ENCODE measurements at regions not wholly inside any gene's neighbourhood (a gene's known extent, or its start where the extent isn't known, plus 50 kb on each side); places are given as distances from the start of the nearest gene placed in this dataset.

DNA sequence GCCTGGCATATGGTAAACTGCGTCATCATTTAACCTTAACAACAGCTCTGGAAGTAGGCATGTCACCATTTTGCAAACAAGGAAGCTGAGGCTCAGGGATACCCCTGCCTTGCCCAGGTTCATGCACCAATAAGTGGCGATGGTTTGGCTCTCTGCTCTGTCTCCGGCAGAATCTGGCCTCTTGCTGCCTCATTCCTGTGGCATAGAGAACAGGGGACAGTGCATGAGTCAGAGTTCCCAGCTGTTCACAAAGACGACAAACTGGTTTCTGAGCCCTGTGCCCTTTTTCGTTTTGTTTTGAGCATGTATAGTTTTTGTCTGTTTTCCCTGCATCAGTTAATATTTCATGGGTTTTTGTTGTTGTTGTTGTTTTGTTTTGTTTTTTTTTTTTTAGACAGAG is 236.8 kb downstream of the OPA1 start:
- peak; percentile 70 for DNase-seq

DNA sequence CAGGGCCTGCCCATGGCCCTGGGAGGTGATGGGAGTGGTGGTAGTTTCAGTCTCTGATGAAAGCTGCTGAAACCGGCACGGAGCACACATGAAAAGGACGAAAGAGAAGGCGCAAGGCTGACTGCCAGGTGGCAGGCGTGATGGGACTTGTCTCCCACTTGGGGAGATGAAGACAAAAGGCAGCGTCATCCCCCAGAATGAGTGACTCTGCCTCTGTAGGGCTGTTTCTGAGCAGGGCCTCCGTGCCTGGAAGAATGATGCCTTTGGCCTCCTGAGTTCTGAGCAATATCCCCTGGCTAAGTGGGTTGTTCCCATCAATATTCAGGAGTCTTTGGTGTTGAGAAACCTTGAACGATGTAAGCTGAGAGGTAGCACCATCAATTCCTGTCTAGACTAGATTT is 237.8 kb downstream of the OPA1 start:
- peak; percentile 99 for DNase-seq

DNA sequence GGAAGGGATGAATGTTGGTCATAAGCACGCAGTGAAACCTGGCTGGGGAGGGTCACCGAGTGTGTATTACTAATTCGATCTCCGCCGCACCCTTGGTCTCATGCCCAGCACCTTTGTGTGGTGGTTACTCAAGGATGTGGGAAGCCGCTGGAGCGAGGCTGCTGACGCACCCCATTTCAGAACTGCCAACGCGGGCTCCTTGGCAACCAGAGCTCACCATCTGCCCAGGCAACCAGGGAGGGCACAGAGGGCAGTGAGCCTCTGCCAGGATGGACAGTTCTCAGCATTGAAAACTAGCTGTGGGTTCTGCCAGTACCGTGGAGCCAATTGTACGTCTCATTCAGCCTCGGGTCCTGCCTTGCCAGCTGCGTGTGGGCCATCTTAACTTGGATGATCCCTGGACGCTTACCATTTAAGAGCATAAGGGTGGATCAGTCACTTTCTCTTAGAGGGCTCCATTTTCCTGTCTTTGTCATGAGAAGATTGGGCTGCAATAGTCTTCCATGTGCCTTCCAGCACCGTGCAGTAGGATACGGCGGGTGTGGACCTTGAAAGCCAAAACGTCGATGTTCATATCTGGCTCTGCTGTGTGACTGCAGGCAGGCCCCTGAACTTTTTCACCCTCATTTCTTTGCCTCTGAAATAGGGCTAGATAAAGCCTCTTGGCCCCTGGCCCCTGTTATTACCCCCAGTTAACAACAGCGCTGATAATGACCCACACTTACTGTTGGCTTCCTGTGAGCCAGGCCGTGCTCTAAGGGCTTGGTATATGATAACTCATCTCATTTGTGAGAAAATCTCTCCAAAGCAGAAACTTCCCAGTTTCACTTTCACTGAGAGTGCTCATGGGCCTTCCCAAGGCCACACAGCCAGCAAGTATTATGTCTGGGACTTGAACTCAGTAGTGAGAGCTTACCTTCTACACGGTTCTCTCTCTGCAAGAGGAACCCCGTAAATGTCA is 238.8 kb downstream of the OPA1 start:
- DNase-seq, result peak; percentile 98

DNA sequence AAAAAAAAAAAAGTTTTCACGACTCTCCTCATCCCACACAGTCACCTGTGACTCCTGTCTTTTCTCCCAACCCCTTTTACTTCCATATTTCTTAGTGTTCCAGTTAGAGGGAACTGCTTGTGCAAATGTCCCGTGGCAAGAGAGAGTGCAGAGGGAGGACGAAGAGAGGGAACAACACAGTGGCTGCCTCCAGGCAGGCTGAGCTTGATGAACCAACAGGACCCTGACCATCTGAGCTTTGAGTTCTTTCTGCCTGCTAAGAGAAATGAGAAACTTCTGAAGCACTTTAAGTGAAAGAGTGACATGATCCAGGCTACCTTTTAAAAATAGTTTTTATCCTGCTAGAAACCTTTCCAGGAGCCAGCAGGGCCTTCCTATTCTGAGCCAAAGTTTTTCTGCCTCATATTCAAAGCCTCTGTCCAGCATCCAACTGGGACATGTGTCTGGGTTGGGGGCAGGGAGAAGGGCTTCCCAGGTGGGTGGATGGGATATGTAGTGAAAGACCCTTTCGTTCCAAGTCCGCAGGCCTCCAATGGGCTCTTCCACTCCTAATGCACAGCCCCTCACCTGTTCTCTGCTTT is 239.9 kb downstream of the OPA1 start:
- DNase-seq, result no peak

DNA sequence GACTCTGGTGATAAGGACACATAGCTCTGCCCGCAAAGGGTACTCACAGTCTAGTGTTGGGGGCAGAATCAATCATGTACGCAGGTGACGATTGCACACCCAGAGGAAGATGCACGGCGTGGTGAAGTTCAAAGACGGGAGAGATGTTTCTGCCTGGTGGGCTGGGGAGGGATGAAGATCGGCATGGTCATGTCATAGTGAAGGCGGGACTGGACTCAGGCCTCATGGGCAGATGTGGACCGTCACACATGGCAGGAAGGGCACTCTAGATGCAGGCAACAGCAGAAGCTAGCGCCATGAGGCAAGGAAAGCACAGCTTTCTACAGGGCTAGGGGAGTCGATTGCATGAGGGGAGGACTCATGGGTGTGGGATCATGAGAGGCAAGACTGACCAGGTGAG is 240.6 kb downstream of the OPA1 start:
- no peak for DNase-seq

DNA sequence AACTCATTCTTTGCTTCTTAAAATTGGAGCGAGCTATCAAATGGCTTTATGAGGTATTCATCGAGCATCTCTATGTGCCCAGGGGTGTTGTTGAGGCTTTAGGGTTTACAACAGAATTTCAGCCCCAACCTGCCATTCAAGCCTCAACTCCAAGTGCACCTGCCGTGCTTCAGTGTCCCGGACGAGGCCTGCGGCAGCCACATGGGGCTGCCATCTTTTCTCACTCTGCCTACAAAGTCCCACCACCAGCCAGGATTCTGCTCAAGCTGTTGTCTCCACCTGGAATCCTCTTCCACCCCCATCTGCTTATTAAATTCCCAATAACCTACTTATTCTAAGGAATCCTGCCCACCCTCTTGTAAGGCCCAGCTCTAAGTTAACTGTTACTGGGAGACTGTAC is 242.4 kb downstream of the OPA1 start:
- no peak for DNase-seq

DNA sequence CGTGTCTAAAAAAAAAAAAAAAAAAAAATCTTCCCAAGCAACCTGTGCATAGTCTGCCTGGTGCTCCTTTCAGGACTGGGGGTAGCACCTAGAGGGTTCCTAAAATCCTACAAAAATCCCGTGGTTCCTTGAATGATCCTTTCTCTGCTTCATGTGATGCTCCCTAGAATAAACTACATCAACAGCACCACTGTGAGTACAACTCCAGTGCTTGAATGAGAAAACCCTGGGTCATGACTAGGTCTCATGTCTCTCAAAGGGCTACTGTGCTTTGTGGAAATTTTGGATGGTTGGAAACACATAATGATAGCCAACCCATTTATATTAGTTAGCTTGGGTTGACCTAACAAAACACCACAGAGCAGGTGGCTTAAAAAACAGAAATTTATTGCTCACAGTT is 243.5 kb downstream of the OPA1 start:
- no peak for DNase-seq

DNA sequence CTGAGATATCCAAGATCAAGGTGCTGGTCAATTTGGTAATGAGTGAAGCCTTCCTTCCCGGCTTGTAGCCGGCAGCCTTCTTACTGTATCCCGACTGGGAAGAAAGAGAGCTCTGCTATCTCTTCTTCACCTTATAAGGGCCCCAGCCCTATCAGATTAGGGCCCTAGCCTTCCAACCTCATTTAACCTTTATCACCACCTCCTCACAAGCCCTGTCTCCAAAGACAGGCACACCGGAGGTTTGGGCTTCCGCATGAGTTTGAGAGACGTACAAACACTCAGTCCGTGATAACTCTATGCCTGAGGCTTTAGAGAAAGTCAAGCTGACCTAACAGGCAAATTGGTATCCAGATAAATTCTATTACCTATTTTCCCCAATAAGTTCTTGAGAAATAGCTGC is 243.9 kb downstream of the OPA1 start:
- no peak for DNase-seq

DNA sequence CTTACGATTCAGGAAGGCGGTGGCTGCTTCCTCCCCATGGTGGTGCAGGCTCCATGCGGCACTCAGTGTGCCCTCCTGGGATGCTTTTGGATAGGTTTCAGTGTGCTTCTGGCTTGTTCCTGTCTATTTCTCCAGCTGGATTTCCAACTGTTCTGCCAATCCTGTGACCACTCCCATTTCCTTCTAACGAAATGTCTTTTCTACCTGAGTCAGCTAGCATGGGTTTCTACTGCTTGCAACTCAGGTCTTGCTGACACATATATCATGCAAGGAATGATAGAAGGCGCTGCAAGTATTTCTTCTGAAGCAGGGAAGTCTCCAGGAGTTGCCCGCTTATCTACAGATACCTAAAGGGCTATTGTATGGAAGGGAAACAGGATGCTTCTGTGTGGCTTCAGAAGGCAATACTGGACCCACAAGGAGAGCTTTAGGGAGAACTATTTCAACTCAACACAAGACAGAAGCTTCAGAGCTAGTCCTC is 244.4 kb downstream of the OPA1 start:
- no peak for DNase-seq

DNA sequence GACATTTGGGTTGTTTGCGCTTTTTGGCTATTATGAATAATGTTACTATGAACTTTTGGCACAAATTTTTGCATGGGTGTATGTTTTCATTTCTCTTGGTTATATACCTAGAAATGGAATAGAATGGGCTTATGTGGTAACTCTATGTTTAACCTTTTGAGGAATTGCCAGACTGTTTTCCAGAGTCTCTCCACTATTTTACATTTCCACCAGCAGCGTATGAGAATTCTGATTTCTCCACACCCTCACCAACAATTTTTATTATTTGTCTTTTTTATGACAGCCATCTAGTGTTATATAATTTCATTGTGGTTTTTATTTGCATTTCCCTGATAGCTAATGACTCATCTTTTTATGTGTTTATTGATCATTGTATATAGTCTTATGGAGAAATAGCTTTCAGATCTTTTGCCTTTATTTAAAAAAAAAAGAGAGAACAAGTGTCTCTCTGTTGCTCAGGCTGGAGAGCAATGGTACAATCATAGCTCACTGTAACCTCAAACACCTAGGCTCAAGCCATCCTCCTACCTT is 247.2 kb downstream of the OPA1 start:
- no peak for DNase-seq

DNA sequence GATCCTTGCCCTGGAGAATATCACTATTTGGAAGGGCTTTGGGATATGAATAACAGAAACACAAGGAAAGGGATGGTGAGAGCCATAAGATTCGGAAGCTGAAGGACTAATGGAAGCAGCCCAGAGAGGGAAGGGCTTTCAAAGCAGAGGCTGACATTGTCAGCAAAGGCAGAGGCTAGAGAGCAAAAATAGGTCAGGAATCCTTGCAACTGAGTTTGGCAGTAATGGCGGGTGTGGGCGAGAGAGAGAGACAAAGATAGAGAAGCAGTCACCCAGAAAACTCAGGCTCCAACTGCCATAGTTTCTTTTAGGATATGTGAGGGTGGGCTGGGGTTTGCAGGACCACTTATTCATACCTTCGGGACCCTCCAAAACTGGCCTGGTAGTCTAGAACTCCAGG is 248.6 kb downstream of the OPA1 start:
- DNase-seq, result no peak

DNA sequence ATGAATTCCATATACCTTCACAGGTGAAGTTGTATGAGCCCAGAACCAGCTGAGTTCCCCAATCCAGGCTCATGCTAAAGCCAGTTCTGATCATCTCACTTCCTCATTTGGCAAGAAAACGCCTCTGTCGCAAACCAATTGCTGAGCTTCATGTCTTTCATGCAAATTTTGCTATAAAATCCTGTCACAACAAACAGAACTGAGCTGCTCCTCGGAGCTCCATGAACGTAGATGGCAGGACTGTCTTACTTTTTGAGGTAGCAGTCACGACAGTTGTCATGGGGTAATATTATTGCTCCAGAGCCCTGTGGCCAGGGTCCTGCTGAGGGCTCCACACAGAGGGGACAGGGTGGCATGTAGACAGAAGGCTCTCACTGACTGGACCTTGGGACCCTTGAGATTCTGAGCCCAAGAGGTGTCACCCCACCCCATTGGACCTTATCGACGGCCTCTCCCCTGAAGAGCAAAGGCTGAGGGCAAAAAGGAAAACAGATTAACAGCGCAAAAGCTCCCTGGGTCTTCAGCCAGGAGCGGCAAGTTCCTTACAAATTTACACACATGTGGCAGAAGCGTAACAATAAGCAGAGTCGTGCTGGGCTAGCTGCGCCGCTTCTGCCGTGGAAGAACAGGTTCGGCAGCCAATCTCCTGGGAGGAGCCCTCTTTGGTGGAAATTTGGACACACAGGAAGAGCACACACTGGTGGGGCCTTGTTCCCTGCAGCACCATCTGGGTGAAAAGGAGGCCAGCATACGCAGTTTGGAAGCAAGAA is 249.2 kb downstream of the OPA1 start:
- DNase-seq, result no peak

DNA sequence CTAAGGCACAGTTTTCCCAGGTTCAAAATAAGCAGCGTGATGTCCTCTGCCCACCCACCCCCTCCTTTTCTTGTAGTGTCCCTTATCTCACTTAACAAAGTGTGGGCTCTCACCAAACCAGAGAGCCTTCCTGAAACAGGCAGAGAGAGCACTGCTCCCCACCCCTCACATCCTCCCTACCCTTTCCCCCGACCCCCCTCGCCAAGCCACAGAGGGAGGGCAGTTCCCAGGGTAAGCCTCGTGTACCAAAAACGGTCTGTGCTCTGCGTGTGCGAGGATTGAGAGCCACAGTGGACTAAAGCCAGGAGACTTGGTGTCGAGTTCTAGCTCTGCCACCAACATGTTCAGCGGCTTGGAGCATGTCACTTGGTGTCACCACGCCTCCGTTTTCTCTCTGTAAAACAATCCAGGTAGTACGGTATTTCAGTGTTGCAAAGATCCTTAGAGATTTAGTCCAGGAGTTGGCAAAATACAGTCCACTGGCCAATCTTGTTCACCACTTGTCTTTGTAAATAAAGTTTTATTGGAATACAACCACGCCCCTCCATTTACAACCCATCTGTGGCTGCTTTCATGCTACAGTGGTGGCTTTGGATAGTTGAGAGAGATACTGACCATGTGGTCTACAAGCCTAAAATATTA is 249.9 kb downstream of the OPA1 start:
- no peak for DNase-seq

DNA sequence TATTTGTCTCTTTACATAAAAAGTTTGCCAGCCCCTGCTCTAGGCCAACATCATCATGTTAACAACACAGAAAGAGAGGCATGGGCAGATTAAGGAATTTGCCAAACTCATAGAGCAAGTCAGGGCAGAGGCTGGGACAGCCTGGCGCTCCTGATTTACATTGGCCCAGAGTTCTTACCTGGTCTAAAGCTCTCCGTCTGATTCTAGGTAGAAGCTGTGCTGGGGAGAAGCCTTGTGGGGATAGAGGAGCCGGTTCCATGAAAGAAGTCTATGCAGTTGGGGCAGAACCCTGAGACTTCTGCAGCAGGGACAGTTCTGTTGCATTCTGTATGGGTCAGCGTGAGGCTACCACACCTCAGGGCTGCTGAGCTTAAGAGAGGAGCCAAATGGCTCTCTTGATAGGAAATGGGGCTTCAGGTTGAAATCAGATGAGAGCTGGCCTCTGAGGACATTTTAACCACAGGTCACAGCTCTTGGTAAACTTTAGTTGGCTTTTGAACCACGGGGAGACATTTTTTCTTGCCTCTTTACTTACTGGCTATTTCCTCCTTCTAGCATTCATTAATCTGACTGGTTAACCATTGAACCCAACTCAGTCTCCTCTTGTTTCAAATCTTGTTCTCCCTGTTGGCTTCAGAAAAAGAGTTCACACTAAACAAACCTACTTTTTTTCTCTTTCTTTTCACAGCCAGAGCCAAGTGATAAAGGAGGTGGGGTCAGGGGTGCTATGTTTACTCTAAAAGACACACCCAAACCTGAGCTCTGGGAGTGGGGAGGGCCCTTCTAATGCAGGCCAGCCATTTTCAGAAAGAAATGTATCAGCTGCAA is 250.7 kb downstream of the OPA1 start:
- DNase-seq, result no peak

DNA sequence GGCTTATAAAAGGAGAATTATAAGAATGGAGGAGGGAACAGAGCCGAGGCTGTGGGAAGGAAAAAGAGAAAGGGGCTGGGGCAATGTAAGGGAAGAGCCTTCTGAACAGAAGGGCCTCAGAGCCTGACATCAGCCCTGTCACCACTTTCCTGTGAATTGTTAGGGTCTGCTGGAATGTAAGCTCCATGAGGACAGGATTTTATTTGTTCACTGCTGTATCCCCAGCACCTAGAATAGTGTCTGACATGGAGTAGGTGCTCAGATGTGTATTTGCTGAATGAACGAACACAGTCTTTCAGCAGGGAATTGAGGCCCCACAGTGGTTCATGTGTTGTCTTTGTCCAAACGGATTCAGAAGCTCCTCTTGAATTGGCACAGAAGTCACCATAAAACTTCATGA is 251.5 kb downstream of the OPA1 start:
- no peak for DNase-seq

DNA sequence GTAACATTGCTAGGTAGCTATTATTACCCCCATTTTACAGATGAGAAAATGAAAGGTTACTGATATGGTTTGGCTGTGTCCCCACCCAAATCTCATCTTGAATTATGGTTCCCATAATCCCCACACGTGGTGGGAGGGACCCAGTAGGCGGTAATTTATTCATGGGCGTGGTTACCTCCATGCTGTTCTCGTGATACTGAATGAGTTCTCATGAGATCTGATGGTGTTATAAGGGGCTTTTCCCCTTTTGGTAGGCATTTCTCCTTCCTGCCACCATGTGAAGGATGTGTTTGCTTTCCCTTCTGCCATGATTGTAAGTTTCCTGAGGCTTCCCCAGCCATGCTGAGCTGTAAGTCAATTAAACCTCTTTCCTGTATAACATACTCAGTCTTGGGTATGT is 252.1 kb downstream of the OPA1 start:
- no peak for DNase-seq

DNA sequence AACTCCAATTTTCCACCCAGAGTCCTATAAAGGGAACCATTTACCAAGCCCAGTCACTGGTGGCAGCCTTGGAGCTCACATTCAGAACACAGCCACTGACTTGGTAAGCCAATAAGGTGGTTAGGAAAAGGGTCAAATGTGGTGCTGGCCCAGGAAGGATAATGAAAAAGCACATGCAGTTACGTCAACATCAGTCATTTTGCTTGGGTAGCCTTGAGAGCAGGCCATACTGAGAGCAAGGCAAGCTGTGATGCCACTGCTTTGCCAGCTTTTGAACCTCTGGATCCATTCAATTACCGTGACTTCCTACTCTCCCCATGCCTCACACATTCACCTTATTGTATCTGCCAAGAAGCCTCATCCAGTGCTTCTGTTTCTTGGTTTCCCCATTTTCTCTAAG is 253.6 kb downstream of the OPA1 start:
- no peak for DNase-seq

DNA sequence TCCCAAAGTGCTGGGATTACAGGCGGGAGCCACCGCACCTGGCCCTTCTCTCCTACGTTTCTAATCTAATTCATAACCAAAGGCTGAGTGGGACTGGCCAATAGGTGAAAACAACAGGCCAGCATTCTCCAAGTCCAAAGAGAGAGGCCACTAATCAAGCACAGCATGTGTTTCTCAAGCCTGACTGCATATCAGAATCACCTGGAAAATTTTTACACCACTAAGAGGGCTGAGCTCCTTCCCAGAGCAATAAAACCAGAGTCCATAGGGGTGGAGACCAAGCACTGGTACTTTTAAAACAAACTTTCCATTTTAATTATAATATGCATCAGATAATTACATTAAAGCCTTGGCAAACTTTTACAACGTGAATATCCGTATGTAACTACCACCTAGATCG is 254.4 kb downstream of the OPA1 start:
- DNase-seq, result no peak

DNA sequence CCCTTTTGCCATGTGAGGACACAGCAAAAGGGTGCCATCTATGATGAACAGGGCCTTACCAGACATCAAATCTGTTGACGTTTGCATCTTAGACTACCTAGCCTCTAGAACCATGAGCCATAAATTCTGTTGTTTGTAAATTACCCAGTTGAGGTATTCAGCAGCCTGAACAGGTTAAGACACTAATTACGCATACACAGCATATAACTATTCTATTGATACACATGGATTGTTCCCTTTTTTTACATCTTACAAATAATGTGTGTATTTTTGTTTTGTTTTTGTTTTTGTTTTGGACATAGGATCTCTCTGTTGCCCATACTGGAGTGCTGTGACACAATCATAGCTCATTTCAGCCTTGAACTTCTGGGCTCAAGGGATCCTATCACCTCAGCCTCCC is 255.5 kb downstream of the OPA1 start:
- no peak for DNase-seq

DNA sequence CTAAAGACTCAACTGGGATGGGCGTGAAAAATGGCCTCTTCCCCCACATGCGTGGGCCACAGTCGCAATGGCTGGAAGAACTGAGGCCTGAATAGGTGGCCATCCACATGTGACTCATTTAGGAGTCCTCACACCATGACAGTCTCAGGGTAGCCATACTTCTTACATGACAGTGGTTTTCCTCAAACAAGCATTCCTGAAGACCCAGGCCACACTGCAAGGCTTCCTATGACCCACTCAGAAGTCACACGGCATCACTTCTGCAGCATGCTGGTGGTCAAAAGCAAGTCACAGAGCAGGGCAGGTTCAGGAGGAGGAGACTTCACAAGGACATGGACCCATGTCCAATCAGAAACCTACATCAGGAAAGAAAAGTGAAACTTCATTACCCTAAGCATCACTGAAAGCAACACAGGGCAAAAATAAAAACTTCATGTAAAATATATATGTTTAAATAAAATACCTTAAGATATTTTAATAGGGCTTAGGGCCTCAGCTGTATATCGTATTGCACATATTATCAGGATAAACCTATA is 257.1 kb downstream of the OPA1 start:
- no peak for DNase-seq

DNA sequence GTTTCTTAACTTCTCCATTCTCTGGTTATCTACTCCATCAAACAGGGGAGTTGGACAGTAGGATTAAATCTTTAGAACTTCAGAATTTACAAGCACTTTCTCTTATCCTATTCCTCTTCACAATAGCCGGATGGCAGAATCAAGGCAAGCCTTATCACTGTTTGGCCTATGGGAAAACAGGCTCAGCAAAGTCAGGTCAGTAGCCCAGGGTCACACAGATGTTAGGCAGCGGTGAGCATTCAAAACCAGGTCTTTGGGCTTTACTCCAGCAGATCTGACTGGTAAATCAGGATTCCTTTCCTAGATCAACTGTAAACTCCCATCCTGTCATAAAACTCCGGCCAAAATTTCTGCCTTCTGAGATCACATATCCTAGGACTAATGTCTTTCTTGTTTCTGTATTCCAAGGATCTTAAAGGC is 258.4 kb downstream of the OPA1 start:
- no peak for DNase-seq
